ENCODE measurements at regions not wholly inside any gene's neighbourhood (a gene's known extent, or its start where the extent isn't known, plus 50 kb on each side); places are given as distances from the start of the nearest gene placed in this dataset.

GRCh38 chr4:181194096-181194495, 1049.1 kb upstream of the TENM3 start:
- no peak for TF ChIP-seq YY1 (IDR thresholded peaks at IDR 0.05; ENCODE audit: insufficient read depth, insufficient read length)
- TF ChIP-seq ZNF274 (IDR thresholded peaks at IDR 0.05; ENCODE audit: low read depth, low read length) = no peak
- TF ChIP-seq SUZ12 (IDR thresholded peaks at IDR 0.05; ENCODE audit: extremely low read depth, insufficient read depth, insufficient read length) = no peak

All from NT2/D1 (cell line).